COR-L47 (cell line): ENCODE measurements at regions not wholly inside any gene's neighbourhood (a gene's known extent, or its start where the extent isn't known, plus 50 kb on each side); places are given as distances from the start of the nearest gene placed in this dataset.
A peak's percentile ranks its signal among the peaks of the same experiment; 100 is the strongest.
"Not testable (repeated sequence)": the region's sequence is repeated elsewhere in the genome, so short reads cannot be mapped to it uniquely, and the experiment has no call there.

ENCODE experiments used
- DNase-seq: peaks from one replicate; lab custom pipeline; 2025; lab: John Stamatoyannopoulos, UW

DNA sequence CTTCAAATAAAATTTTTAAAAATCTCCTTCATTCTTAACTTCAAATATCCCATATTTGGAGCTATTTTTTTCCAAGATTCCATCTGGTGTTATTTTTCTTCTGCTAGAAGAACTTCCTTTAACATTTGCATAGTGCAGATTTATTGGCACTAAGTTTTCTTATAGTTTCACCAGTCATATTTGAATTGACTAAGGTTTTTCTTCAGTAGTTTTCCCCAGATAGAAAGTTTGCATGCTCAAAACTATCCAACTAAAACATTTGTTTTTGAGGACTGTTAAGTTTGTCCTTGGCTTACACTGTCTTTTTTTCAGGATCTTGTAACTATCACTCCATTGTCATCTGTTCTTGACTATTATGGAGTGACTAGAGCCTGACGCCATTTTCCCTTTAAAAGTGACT is 606.7 kb downstream of the TAF11L14 start:
- DNase-seq: no peak

DNA sequence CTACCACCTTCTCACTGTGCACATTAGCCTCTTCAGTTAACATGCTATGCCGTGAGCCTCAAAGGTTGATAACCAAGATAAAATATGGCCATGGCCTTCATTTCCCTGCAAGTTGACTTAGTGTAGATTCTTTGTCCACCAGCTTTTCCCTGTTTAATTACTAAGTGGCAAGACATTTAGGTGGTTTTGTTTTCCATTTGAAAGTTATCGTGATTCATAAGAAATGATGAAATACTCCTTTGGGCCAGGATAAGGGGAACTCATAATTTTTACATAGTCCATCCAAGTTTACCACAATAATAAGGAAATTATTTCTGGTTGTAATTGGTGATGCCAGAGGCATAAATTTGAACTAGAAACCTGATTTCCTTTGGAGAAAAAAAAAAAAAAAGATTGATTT is 609.6 kb downstream of the TAF11L14 start:
- no peak for DNase-seq

DNA sequence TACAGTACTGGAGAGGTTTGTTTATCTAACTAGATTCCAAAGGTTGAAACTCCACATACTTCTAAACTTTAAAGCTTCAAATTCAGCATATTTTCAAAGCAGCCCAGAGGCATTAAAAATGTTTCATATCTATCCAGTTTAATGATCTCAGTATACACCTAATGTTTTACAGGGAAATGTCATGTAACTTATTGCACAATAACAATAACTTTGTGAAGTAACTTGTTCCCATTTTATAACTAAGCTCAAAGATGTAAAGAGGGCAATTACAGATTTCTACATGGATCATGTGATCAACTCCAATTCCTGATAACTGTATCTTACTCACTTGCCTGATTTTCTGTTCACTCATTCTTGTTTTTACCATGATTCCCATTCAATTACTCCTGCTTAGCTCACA is 610.0 kb downstream of the TAF11L14 start:
- no peak for DNase-seq

DNA sequence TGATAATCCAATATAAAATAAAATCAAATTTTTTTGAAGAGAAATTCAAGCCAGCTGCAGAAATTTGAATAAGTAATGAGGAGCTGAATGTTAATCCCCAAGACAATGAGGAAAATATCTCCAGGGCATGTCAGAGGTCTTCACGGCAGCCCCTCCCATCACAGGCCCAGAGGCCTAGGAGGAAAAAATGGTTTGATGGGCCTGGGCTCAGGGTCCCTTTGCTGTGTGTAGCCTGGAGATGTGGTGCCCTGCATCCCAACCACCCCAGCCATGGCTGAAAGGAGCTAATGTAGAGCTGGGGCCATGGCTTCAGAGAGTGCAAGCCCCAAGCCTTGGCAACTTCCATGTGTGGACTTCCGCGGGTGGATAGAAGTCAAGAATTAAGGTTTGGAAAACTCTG is 618.3 kb downstream of the TAF11L14 start:
- DNase-seq: no peak

DNA sequence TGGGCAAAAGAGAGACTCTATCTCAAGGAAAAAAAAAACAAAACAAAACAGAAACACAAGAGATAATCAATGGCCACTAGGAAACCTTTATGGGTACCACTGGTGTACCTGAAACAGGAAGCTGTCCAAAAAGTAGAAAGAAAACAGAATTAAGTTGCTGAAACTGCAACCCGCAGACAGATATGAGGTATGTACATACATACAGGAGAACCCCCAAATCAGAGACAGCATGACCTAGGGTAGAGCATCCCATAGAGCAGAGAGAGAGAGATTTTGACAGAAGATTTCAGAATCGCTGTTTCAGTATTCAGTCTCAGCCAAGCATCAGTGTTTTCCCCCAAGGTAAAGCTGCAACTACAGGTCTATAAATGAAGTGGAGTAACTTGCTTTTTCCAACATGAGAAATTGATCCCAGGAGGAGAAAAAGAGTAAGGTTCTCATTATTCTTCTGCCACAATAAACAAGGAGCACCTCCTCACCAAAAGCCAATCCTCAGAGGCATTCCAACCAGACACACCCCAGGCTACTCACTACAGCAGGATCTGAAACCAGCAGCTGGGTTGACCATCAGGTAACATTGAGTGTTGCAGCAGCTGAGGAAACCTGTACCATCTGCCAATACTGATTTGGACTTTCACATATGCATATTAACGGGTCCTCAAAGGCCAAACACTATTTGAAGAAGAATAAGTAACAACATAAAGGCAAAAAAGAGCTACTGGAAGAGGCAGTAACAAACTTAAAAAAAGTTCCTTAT is 630.0 kb downstream of the TAF11L14 start:
- DNase-seq: no peak

DNA sequence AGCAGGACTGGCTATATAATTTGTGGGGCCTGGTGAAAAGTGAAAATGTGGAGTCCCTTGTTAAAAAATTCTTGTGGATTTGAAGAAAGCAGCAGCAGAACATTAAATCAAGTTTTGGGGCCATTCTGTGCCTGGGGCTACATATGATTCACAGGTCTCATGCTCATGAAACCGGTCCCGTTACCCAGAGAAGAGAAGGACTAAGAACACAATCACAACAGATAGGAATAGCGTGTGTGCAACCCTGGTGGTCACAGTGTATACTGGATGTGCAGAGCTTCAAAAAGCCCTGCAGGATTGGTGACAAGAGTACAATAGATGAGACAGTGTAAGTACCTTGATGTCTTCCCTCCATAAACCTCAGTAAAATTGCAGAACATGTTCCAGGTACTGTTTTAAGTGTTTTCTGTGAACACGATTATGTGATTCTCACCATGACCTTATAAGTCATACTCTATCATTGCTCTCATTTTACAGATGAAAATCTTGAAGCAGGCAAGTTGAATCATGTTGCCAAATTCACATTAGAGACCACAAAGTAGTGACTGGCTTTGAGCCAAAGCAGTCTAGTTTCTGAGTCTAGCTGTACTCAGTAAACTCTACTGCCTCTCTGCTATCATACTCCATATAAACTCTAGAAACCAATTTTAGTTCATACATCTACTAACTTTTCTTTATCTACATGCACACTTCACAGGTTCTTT is 636.5 kb downstream of the TAF11L14 start:
- DNase-seq: no peak

DNA sequence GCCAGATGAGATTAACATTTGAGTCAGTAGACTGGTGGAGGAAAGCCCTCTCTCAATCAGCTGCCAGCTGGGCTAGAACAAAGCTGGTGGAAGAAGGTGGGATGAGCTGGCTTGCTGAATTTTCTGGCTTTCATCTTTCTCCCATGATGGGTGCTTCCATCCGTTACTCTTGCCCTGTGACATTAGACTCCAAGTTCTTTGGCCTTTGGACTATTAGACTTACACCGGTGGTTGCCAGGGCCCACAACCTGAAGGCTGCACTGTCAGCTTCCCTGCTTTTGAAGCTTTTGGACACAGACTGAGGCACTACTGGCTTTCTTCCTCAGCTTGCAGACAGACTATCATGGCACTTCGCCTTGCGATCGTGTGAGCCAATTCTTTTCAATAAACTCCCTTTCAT is 642.7 kb downstream of the TAF11L14 start:
- DNase-seq: no peak

DNA sequence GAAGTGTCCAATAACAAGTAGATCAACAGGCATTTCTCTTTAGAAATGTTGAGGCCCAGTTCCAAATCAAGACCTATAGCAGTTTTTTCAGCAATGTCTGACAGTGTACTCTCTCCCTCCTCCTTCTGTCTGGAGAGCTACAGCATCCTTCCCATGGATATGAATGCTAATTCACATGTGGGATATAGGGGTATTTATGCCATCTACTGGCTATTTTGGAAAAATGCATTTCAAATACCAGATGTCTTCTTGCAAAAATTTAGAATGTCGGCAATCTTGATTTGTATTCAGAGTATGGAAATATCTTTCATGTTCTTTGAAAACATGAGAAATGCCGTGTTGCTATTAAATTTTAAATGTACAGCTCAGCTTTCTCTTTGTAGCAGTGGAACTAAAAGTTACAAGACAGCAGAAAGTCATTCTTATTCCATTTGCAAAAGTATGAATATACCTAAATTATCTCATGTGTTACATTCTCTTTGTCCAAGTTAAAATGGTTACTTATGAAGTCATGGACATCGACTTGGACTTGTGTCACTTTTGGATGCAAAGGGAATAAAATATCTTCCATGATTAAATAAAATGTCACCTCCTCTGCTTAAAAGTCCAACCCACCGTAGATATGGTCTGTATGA is 647.8 kb downstream of the TAF11L14 start:
- DNase-seq: peak; percentile 47

- no peak for DNase-seq
Measured at GRCh38 chr5:18285257-18285656, 651.0 kb downstream of the TAF11L14 start.

- DNase-seq: no peak
Measured at GRCh38 chr5:18292146-18292545, 657.9 kb downstream of the TAF11L14 start.

GRCh38 chr5:18295696-18296095 is 661.4 kb downstream of the TAF11L14 start:
- not testable (repeated sequence) for DNase-seq

DNA sequence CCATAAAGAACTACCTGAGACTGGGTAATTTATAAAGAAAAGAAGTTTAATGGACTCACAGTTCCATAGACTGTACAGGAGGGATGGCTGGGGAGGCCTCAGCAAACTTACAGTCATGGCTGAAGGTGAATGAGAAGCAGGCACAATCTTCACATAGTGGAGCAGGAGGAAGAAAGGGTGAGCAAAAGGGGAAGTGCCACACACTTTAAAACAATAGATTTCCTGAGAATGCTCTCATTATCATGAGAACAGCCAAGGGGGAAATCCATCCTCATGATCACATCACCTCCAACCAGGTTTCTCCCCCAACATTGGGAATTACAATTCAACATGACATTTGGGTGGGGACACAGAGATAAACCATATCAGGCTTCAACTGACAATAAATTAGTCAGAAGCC is 664.9 kb downstream of the TAF11L14 start:
- no peak for DNase-seq

GRCh38 chr5:18305288-18305924 is 671.1 kb downstream of the TAF11L14 start:
- peak; percentile 20 for DNase-seq

GRCh38 chr5:18311266-18311665 is 677.0 kb downstream of the TAF11L14 start:
- DNase-seq: no peak

DNA sequence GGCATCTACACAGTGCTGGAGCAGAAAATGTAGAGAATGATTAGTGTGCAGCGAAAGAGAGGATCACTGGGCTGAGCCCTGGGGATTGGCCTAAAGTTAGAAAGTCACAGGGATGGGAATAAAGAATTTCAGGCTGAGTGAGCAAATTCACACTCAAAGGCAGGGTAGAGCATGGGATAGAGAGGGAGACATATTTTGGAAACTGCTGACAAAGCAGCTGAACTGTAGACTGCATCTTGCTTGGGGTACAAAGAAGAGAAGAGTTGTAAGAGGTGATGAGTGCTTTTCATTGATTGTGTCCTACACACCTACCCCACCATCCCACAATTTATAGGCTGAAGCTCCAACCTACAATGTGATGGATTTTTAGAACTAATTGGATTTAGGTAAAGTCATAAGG is 677.8 kb downstream of the TAF11L14 start:
- DNase-seq: no peak

GRCh38 chr5:18314192-18314778 is 680.0 kb downstream of the TAF11L14 start:
- DNase-seq: peak; percentile 16

GRCh38 chr5:18321262-18321942 is 687.1 kb downstream of the TAF11L14 start:
- no peak for DNase-seq

DNA sequence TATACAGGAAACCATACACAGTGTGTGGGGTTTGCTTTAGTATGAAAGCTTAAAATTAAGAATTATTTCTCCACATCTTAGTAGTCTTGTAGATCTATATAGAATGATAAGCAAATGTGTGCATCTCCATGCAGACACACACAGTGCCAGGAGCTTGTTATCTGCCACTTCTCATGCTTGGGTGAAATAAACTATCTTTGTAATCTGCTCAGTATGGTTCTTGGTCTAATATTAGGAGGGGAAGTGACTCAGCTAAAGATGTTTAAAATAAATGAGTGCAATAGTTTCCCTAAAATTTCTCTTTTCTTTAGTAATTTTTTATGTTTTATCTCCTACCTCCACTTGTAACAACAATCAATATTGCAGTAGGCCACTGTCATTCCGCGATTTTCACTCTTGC is 689.6 kb downstream of the TAF11L14 start:
- DNase-seq: no peak

DNA sequence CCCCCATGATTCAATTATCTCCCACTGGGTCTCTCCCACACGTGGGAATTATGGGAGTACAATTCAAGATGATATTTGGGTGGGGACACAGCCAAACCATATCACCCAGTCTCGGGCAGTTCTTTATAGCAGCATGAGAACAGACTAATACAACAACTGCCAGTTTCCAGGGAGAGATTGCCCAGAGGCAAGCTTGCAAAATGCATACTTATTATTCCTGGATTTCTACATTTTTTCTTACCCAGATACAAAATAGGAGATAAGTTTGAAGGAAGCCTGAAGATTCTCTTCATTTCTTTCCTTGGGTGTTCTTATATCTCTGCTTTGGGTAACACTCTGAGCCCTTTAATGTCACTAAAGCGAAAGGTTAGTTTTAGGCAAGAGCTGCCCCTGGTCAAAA is 691.2 kb downstream of the TAF11L14 start:
- no peak for DNase-seq

DNA sequence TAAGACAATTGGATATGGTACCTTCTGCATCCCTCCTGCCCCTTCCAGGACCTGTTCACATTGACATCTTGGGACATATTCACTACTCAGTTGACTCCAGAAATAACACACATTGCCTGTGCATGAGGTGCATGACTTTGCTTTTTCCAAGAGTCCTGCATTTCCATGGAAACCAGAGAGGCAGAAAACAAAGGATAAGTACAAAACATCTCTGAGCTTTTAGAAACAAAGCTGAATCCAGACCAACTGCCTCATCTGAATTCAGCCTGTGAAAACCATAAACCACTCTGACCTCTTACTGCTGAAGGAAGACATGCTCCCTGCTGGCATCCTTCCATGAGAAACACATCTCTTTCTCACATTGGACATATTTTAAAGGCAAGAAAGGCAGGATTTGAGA is 695.1 kb downstream of the TAF11L14 start:
- DNase-seq: no peak

GRCh38 chr5:18333841-18334240 is 699.6 kb downstream of the TAF11L14 start:
- no peak for DNase-seq

- DNase-seq: no peak
Measured at GRCh38 chr5:18334949-18335348, 700.7 kb downstream of the TAF11L14 start.
